GM21619 (cell line): ENCODE measurements at regions not wholly inside any gene's neighbourhood (a gene's known extent, or its start where the extent isn't known, plus 50 kb on each side); places are given as distances from the start of the nearest gene placed in this dataset.

Source experiments
- ATAC-seq: cut with Tn5 transposase; IDR thresholded peaks from one replicate; pipeline ENCODE4 v1.9.1; 2021; ENCODE audit not compliant: unreplicated experiment

GRCh38 chr18:41268271-41268670, 686.8 kb upstream of the PIK3C3 start:
- no peak for ATAC-seq

- no peak for ATAC-seq
These were observed 688.4 kb upstream of the PIK3C3 start for GRCh38 chr18:41266616-41267015.

- no peak for ATAC-seq
These were observed 688.8 kb upstream of the PIK3C3 start for GRCh38 chr18:41266204-41266603.

- no peak for ATAC-seq
These were observed 690.0 kb upstream of the PIK3C3 start for GRCh38 chr18:41265047-41265446.

GRCh38 chr18:41263956-41264355, 691.1 kb upstream of the PIK3C3 start:
- ATAC-seq, result no peak

GRCh38 chr18:41262688-41263087, 692.3 kb upstream of the PIK3C3 start:
- no peak for ATAC-seq

- no peak for ATAC-seq
These were observed 710.4 kb upstream of the PIK3C3 start for GRCh38 chr18:41244591-41245037.

GRCh38 chr18:41237317-41237716, 717.7 kb upstream of the PIK3C3 start:
- ATAC-seq, result no peak

- ATAC-seq, result no peak
These were observed 723.4 kb upstream of the PIK3C3 start for GRCh38 chr18:41231681-41232080.

GRCh38 chr18:41227993-41228392, 727.0 kb upstream of the PIK3C3 start:
- no peak for ATAC-seq

GRCh38 chr18:41226911-41227310, 728.1 kb upstream of the PIK3C3 start:
- no peak for ATAC-seq

GRCh38 chr18:41226186-41226585, 728.8 kb upstream of the PIK3C3 start:
- no peak for ATAC-seq

GRCh38 chr18:41216341-41217003, 738.6 kb upstream of the PIK3C3 start:
- ATAC-seq, result no peak

- ATAC-seq, result no peak
These were observed 747.3 kb upstream of the PIK3C3 start for GRCh38 chr18:41207706-41208105.

- ATAC-seq, result no peak
These were observed 748.6 kb upstream of the PIK3C3 start for GRCh38 chr18:41206341-41206830.

GRCh38 chr18:41199212-41199611, 755.8 kb upstream of the PIK3C3 start:
- no peak for ATAC-seq

- no peak for ATAC-seq
These were observed 757.1 kb upstream of the PIK3C3 start for GRCh38 chr18:41197967-41198366.

GRCh38 chr18:41170346-41170745, 784.7 kb upstream of the PIK3C3 start:
- no peak for ATAC-seq

GRCh38 chr18:41165625-41166024, 789.4 kb upstream of the PIK3C3 start:
- no peak for ATAC-seq

- ATAC-seq, result no peak
These were observed 792.3 kb upstream of the PIK3C3 start for GRCh38 chr18:41162781-41163180.

- ATAC-seq, result no peak
These were observed 792.8 kb upstream of the PIK3C3 start for GRCh38 chr18:41162191-41162590.

GRCh38 chr18:41155910-41156851, 798.9 kb upstream of the PIK3C3 start:
- ATAC-seq, result no peak
